Erythroblast (primary cell): ENCODE measurements at regions not wholly inside any gene's neighbourhood (a gene's known extent, or its start where the extent isn't known, plus 50 kb on each side); places are given as distances from the start of the nearest gene placed in this dataset.

Source experiments
- GATA1 ChIP-seq: IDR thresholded peaks from 2 replicates; pipeline ENCODE4 v1.6.1; 2011; ENCODE audit warnings: low read depth, mild to moderate bottlenecking, control low read depth, low read length, moderate library complexity
- POLR2A ChIP-seq: IDR thresholded peaks from 2 replicates; pipeline ENCODE4 v1.6.1; 2011; ENCODE audit warnings: mild to moderate bottlenecking, low read length

- TF ChIP-seq POLR2A (no peak), GATA1 (no peak)
Measured at GRCh38 chr2:137886083-137886831, 78.0 kb upstream of the HNMT start.
